ENCODE measurements at regions not wholly inside any gene's neighbourhood (a gene's known extent, or its start where the extent isn't known, plus 50 kb on each side); places are given as distances from the start of the nearest gene placed in this dataset.

DNA sequence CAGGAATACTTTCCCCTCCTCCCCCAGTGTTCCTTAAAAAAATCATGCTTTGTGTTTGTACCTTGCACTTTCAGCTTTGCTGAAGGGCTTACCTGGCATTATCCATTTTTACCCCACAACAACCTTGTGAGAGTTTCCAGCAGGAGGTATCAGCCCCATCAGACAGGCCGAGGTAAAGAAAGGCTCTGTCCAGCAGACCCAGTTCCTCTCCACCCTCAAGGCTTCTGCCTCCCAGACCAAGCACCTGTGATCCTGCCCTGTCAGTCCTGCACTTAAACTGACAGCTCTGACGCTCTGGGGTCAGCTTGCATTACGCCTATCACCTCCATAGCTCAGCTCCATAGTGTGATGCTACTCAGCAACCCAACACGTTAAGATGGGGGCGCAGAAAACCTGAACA lies 803.1 kb downstream of the UQCRFS1 start:
- no peak for DNase-seq (ENCODE audit: low read depth)

DNA sequence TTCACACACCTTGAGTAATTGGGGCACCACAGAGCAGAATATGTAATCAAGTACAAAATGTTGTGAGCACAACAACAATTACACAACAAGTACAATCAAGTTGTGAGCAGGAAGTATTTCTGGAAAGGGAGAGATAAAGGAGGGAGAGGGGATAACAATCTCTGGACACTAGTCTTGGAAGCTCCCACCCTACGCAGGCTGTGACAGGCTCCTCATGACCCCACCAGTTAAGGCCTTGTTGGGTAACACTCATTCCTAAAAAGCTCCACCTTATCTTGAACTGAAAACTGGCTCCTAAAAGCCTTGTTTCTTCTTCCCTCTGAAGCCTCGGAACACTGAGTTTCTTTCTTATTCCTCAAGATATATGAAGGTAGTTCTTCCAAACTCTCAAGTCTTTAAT lies 806.0 kb downstream of the UQCRFS1 start:
- DNase-seq (ENCODE audit: low read depth), result no peak

DNA sequence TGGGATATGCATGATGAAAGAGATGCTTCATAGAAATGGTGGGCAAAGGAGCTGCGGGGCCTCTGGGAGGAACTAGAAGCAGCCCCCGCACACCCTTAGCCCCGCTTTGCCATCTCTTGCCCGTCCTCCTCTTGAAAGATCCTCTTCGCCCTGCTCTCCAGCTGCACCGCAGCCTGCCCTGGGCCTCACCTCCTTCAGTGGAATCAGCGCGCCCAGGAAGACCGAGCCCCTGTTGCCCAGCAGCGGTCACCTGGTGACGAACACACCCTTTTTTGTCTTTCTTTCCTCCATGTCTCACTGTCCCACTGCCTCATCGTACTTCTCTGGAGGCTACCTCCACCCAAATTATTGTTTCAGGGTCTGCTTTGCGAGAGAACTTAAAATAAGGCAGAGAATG lies 807.6 kb downstream of the UQCRFS1 start:
- DNase-seq (ENCODE audit: low read depth), result no peak

DNA sequence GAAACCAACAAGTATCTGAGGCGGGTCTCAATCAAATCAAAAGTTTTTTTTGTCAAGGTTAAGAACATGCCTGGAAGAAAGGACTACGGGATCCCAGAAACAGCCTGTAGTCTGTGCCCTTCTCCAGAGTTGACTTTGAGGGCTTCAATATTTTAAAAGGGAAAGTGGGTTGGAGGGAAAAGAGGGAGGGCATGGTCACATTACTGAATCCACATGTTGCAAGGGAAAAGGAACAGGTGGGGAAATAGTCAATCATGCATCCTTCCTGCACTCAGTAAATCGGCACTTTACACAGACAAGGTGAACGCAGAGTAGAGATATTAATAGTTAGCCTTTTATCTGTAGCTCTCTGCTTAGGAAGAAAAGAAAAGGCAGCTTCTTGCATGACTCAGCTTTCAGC lies 808.5 kb downstream of the UQCRFS1 start:
- no peak for DNase-seq (ENCODE audit: low read depth)

DNA sequence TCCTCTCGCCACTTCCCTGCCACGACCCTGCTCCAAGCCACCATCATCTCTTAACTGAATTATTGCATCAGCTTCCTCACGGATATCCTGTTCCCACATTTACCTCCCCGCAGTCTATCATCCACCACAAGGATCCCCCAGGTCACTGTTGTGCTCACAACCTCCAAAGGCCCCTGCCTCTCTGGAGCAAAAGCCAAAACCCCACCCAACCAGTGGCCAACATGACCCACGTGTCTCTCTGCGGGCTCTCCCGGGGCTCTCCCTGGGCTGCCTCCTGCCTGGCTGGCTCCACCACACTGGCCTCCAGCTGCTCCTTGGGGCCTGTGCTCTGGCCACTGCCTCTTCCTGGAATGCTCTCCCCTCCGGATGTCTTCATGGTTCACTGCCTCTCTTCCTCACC lies 809.3 kb downstream of the UQCRFS1 start:
- DNase-seq (ENCODE audit: low read depth), result no peak

DNA sequence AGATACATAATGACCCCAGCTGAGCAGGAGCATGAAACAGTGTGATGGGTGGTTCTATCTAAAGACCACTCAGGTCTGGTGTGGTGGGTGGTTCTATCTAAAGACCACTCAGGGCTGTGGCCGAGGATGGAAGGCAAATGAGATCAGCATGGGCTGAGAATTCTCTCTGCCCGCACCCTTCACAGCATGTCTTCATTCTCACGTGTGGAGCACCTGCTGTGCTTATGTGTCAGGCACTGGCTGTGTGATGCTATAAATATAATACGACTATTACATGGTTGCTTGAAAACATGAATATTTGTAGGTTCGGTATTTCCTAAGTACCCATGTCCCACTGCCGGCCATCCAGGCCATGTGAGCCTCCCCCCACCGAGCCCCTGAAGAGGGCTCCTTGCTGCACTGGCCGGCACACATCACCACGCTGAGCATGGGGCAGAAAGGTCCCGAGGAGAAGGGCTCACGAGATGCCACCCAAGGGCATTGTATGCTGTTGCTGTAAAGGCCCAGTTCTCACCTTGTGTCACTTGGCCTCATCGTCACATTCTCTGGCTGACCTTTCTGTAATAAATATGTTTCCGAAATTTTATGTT lies 810.2 kb downstream of the UQCRFS1 start:
- no peak for DNase-seq (ENCODE audit: low read depth)

DNA sequence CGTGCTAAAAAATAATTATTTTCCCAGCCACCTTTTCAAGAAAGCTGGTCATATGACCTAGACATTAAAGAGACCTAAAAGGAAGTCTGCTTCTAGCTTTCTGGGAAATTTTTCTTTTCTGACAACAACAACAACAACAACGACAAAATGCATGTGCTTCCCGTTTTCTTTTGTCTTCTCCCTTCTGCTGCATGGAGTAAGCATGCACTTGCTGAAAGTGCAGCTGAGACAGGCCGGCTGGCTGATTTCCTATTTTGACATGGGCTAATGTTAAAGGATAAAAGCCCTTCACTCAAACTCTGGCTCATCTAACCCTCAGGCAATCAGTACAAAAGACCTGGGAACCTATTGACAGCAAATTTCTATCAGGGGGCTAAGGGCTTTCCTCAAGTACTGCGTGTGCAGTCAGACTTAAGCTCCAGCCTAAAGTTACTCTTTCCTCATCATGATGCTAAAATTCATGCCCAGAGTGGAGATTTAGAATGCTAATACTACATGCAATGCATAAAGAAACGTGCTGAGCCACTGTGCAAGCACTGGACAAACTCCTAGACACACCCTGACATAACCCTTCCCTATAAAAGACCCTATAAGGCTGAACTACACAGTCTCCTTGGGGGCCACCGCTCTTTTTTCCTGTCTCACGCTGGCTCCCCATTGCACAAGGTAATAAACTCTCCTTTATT lies 811.1 kb downstream of the UQCRFS1 start:
- no peak for DNase-seq (ENCODE audit: low read depth)

DNA sequence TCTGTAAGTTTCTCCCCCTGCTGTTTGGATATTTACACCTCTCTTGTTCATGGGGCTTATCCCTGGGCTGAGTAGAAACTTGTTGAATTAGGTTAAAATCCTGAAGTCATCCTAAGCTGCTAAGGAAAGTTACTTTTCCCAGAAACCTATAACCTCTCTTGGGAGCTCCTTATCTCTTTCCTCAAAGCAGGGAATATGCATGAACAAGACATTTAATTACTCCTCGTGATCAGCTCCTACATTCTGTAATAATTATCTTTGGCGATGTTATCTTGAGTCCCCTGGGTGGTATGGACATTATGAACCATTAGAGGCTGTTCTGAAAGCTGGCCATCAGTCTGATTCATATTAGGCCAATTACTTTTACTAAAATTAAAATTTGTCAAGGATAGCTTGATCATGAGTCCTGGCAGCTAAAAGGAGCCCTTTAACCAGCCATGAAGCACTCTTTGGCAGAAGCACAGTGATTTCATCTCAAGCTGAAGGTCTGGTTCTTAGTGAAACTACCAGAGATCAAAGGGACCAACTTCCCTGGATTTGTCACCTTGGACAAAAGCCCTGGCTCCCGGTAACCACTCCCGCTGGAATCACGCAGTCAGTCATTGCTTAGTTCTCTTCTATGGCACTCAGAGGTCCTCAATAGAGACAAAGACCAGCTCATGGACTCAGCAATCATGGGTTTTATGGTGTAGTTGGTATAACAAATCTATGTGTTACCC lies 811.8 kb downstream of the UQCRFS1 start:
- no peak for DNase-seq (ENCODE audit: low read depth)

DNA sequence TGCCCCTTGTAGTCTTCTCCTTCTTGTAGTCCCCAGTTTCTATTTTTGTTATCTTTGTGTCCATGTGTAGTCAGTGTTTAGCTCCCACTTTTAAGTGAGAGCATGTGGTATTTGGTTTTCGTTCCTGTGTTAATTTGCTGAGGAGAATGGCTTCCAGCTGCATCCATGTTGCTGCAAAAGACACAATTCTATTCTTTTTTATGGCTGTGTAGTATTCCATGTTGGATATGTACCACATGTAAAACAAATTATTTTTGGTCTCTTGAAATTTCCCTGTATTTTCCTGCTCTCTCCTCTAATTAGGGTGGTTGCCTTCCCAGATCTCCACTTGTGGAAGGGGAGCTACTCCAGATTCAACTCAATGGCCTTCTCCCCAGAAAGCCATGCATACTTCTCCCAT lies 813.8 kb downstream of the UQCRFS1 start:
- no peak for DNase-seq (ENCODE audit: low read depth)

DNA sequence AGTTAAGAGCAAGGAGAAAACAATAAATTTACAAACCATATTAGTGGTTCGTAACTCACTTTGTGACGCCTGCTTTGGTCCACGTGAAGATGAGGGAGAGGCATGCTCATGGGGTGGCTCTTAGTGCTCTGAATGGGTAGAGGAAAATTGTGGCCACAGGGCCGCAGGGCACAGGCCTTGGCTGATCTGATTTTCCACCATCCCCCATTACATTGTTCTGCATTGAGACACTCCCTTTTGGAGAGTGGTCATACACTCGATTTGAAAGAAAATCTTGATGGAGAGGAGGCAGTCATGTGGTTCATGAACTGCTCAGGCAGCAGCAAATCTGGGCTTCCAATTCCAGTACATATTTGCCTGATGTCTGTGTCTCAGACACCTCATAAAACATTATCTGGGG lies 815.2 kb downstream of the UQCRFS1 start:
- no peak for DNase-seq (ENCODE audit: low read depth)

DNA sequence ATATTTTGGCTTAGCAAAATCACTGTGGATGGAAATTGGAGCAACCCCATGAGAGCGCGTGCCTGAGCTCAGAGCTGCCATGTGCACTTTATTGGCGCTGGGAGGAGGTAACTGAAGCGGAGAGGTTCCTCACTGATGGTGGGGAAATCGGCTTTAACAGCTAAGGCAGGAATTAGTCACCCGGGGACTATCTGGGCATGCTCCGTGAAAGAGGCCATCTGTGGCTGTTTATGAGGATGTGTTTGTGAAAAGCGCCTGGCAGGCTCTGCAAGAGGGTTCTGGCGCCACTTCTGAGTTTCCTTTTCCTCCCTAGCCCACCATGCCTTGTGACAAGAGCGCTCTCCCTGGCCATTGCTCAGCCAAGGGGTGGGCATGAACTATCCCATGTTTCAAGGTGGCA lies 815.6 kb downstream of the UQCRFS1 start:
- no peak for DNase-seq (ENCODE audit: low read depth)

DNA sequence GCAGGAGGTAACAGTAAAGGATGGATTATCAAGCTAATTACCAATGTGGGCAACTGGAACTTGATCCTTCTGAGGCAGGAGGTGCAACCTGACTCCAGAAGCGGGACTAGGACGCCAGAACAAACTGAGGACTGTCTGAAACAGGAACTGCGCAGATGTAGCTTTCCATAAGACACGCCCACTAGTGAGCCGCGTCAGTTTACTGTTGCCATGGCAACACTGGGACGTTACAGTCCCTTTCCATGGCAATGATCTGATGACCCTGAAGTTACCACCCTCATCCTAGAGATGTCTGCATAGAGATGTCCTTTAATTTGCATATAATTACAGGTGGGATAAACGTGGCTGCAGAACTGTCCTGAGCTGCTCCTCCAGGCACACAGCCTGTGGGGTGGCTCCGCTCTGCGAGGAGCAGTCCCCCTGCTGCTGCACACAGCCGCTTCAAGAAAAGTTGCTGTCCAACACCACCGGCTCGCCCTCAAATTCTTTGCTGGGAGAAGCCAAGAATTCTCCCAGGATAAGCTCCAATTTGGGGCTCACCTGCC lies 816.6 kb downstream of the UQCRFS1 start:
- DNase-seq (ENCODE audit: low read depth), result no peak

DNA sequence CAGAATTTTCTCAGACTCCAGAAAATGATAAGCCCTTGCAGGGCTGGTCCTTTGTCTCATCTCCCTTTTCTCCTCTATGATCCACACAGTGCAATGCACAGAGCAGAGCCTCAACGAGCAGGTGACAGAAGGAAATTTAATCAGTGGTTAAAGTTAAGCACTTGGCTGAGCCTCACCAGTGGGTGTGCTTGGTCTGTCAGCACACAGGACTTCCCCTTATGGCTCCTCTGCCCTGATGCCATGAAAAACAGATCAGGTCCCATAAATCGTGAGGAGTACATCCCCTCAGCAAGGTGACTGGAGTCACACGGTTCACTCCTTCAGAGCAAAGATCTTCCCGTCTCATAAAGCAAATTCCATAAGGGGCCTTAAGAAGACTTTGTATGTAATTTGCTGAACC lies 818.2 kb downstream of the UQCRFS1 start:
- no peak for DNase-seq (ENCODE audit: low read depth)

DNA sequence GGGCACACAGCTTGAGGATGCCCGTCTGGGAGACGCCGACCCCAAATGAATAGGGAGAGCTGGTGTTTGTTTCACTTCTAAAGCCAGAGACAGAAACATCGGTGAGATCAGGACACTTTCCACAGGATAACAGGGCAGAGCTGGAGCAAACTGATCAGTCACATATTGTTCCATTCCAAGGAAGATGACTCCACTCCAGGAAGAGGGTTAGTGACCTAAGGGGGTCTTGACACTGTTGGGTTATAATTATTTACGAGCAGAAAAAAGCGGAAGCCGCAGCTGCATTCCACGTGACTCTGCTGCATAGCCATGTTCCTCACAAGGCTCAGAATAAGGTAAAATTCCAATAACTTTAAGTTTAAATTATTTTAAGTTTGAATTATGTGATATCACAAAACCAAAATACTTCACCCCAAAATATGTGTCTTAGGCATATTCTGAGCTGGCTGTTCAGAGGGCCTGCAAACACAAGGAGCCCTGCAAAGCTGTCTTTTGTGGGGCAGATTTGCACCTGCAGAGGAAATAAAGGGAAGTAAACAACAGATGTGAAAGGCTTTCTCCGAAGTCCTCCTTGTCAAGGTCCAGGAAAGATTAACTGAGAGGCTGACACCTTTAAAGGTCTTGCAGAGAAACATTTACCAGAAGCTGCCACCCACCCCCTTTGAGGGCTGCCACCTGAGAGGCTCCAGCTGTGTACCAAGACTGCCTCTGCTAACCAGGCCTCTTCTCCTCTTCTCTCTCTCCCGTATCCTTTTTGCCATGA lies 819.2 kb downstream of the UQCRFS1 start:
- DNase-seq (ENCODE audit: low read depth), result no peak

DNA sequence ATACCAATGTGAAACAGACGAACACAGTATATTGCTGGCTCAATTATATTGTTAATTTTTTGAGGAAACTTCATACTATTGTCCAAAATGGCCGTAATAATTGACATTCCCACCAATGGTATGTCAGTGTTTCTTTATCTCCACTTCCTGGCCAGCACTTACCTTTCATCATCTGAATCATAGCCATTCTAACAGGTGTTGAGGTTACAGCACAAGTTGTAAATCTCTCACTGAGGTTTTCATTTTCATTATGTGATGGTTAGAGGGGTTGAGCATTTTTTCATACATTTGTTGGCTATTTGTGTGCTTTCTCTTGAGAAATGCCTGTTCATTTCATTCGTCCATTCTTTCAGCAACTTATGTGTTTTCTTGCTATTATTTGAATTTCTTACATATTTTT lies 824.0 kb downstream of the UQCRFS1 start:
- DNase-seq (ENCODE audit: low read depth), result no peak

DNA sequence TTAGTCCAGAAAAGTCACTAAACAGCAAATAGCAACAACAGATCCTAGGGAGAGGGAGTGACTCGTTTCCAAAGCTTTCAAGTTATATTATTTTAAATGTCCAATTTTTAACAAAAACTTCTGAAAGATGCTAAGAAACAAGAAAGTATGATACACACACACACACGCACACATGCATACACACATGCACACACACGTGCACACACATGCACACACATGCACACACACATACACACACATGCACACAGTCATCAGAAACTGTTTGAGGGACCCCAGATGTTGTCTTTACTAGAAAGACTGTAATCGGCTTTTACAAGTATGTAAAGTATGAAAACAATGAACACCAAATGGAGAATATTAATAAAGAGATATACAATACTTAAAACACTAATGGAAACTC lies 825.4 kb downstream of the UQCRFS1 start:
- DNase-seq (ENCODE audit: low read depth), result no peak

DNA sequence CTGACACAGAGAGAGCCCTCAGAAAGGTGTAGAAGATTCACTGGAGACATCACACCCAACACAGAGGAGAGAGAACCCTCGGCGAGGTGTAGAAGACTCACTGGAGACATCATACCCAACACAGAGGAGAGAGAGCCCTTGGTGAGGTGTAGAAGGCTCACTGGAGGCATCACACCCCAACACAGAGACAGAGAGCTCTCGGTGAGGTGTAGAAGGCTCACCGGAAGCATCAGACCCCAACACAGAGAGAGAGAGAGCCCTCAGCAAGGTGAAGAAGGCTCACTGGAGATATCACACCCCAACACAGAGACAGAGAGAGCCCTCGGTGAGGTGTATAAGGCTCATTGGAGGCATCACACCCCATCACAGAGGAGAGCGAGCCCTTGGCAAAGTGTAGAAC lies 826.5 kb downstream of the UQCRFS1 start:
- no peak for DNase-seq (ENCODE audit: low read depth)

DNA sequence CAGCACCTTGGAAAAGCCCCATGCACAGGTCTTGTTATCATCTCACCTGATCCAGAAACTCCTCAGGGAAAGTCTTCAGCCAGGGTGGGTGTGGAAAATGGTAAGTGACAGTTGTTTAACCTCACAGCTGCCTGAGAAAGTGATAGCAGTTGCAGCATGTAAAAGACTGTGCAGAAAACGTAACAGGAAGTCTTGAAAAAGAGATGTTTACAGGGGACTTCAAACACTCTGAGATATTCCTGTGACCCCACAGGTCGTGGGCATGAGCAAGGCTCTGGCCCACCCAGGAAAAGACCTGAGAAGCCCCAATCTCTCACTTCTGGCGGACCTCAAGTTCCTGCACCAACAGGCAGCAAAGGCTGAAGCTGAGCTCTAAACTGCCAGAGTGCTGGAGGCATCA lies 826.9 kb downstream of the UQCRFS1 start:
- no peak for DNase-seq (ENCODE audit: low read depth)

DNA sequence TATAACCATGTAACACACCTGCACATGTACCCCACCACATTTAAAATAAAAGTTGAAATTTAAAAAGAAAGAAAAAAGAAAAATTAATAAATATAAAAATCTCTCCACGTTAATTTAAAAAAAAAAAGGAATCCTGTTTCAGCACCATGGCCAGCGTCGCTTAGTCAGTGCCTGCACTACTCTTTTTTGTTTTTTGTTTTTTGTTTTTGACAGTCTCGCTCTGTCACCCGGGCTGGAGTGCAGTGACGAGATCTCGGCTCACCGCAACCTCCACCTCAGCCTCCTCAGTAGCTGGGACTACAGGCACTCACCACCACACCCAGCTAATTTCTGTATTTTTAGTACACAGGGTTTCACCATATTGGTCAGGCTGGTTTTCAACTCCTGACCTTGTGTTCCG lies 835.9 kb downstream of the UQCRFS1 start:
- DNase-seq (ENCODE audit: low read depth), result no peak

DNA sequence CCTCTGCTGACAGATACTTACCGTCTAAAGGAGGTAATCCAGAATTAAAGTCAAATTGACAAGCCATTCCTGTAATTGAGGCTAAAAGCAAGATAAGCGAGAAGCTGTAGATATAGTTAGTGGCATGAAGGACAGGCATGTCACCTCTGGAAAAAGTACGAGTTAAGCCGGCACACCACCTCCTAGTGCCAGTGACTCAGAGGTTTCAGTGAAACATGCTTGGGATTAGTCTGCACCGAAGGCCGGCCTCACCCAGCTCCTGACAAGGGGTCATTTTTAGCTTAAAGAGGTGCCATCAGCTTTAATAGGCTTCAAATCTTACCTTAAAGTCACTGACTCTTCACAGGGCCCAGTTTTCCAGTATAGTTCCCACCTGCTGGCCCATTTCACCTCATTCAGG lies 838.0 kb downstream of the UQCRFS1 start:
- no peak for DNase-seq (ENCODE audit: low read depth)

DNA sequence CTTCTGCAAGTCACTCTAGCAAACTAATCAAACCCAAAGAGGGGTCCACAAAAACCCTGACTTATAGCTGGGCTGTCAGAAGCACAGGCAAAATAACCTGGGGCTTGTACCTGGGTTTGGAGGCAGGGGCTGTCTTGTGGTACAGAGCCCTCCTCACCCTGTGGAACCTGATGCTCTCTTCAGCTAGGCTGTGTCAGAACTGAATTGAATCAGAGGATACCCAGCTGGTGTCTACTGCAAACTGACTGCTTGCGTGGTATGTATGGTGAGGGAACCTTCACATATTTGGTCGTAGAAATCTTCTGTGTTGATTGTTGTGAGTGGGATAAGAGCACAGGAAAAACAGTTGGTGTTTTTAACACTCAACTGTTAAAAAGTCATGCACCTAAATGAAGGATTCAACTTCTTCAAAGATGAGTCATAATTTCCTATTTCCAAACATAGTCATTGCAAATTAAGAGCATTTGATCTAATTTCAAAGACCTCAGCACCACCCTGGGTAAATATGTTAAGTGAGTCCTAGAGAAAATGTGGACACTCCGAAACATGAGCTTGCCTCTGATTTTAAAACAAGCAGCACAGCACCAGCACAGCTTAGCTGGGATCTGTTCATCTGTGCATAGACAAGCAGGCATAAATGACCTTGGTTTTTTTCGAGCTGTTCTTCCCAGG lies 840.2 kb downstream of the UQCRFS1 start:
- no peak for DNase-seq (ENCODE audit: low read depth)

DNA sequence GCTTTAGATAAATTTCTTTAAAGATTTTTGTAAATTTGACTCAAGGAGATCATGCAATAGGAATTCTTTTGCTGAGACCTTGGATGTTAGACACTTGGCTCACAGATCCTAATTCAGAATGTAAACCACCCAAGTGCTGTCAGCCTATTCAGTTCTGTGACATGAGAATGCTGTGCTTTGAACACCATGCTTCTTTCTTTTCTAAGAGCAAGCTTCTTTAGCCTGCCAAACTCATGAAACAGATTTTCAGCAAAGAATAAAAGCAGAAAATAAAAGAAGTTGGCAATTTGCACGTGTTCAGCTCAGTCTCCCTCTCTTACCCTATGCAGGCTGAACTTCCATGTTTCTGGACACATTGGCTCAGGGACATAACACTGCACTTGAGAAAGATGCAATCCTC lies 845.8 kb downstream of the UQCRFS1 start:
- DNase-seq (ENCODE audit: low read depth), result no peak
